Esophagus squamous epithelium (tissue), 4 donors: ENCODE measurements at regions not wholly inside any gene's neighbourhood (a gene's known extent, or its start where the extent isn't known, plus 50 kb on each side); places are given as distances from the start of the nearest gene placed in this dataset.

Source experiments
- POLR2A ChIP-seq, 4 donors: fragments of 450-650 bp; IDR thresholded peaks; one replicate each; pipeline ENCODE4 v1.6.1; 2017; ENCODE audit warnings: antibody characterized with exemption in 4 of 4, mild to moderate bottlenecking in 4 of 4, moderate library complexity in 3 of 4
- TF ChIP-seq, protein P1 (sequence below), 6 experiments: fragments of 450-650 bp in 4 of 6; fragments of 200-600 bp in 2 of 6; sonication (generic) in 2 of 6; IDR thresholded peaks; one replicate each; pipeline ENCODE4 v1.5.1; 2016 to 2019; ENCODE audit warnings: antibody characterized with exemption in 6 of 6, mild to moderate bottlenecking in 4 of 6, moderate library complexity in 4 of 6

DNA sequence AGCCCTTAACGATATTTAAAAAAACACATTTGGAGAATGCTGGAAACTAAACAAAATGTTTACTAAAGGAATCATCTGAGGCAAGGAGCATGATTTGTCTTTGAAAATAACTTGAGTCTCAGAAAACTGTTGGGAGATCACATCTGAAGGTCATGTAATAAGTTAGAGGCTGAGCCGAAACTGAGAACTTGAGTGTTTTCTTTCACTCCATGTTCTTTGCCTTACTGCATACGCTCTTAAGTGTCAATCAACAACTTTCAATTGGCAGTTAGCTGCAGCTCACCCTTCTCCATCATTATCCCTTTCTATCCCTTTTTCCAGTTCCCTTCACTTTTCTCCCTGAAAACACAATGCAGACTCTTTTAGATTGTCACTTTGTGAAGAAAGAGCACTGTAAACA lies 216.2 kb downstream of the ADGRA3 start:
- TF ChIP-seq, protein P1, sequence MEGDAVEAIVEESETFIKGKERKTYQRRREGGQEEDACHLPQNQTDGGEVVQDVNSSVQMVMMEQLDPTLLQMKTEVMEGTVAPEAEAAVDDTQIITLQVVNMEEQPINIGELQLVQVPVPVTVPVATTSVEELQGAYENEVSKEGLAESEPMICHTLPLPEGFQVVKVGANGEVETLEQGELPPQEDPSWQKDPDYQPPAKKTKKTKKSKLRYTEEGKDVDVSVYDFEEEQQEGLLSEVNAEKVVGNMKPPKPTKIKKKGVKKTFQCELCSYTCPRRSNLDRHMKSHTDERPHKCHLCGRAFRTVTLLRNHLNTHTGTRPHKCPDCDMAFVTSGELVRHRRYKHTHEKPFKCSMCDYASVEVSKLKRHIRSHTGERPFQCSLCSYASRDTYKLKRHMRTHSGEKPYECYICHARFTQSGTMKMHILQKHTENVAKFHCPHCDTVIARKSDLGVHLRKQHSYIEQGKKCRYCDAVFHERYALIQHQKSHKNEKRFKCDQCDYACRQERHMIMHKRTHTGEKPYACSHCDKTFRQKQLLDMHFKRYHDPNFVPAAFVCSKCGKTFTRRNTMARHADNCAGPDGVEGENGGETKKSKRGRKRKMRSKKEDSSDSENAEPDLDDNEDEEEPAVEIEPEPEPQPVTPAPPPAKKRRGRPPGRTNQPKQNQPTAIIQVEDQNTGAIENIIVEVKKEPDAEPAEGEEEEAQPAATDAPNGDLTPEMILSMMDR (IDR thresholded peaks at IDR 0.05): no peak
- TF ChIP-seq POLR2A (IDR thresholded peaks at IDR 0.05): no peak
